ENCODE measurements at regions not wholly inside any gene's neighbourhood (a gene's known extent, or its start where the extent isn't known, plus 50 kb on each side); places are given as distances from the start of the nearest gene placed in this dataset.

GRCh38 chr10:123356799-123357198 lies 202.6 kb downstream of the BUB3 start:
- no peak for TF ChIP-seq CTCF (IDR thresholded peaks at IDR 0.05)
- no peak for TF ChIP-seq EZH2phosphoT487 (IDR thresholded peaks at IDR 0.05)
- TF ChIP-seq EZH2 (IDR thresholded peaks at IDR 0.05) = no peak

All from neural progenitor cell (in vitro differentiated cells).